SU-DHL-6 (cell line): ENCODE measurements at regions not wholly inside any gene's neighbourhood (a gene's known extent, or its start where the extent isn't known, plus 50 kb on each side); places are given as distances from the start of the nearest gene placed in this dataset.

Experiments
- EZH2phosphoT487 ChIP-seq: fragments of 200-600 bp; sonication (generic), shearing (Covaris generic); conservative IDR thresholded peaks from 2 replicates; pipeline ENCODE4 v1.6.1; 2018; ENCODE audit warnings: mild to moderate bottlenecking, antibody characterized with exemption, low read length, moderate library complexity, mixed read lengths
- TF ChIP-seq, protein P1 (sequence below): fragments of 200-600 bp; sonication (generic); IDR thresholded peaks from one replicate; pipeline ENCODE4 v1.5.1; 2017; ENCODE audit warnings: antibody characterized with exemption, mild to moderate bottlenecking, low read length, moderate library complexity; ENCODE audit not compliant: insufficient read depth, poor library complexity, severe bottlenecking

- TF ChIP-seq, protein P1, sequence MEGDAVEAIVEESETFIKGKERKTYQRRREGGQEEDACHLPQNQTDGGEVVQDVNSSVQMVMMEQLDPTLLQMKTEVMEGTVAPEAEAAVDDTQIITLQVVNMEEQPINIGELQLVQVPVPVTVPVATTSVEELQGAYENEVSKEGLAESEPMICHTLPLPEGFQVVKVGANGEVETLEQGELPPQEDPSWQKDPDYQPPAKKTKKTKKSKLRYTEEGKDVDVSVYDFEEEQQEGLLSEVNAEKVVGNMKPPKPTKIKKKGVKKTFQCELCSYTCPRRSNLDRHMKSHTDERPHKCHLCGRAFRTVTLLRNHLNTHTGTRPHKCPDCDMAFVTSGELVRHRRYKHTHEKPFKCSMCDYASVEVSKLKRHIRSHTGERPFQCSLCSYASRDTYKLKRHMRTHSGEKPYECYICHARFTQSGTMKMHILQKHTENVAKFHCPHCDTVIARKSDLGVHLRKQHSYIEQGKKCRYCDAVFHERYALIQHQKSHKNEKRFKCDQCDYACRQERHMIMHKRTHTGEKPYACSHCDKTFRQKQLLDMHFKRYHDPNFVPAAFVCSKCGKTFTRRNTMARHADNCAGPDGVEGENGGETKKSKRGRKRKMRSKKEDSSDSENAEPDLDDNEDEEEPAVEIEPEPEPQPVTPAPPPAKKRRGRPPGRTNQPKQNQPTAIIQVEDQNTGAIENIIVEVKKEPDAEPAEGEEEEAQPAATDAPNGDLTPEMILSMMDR, result no peak
- TF ChIP-seq EZH2phosphoT487, result no peak
These were observed 61.6 kb upstream of the DHX15 start for GRCh38 chr4:24645765-24646550.
